ENCODE measurements at regions not wholly inside any gene's neighbourhood (a gene's known extent, or its start where the extent isn't known, plus 50 kb on each side); places are given as distances from the start of the nearest gene placed in this dataset.
"Not testable (repeated sequence)": the region's sequence is repeated elsewhere in the genome, so short reads cannot be mapped to it uniquely, and the experiment has no call there.

DNA sequence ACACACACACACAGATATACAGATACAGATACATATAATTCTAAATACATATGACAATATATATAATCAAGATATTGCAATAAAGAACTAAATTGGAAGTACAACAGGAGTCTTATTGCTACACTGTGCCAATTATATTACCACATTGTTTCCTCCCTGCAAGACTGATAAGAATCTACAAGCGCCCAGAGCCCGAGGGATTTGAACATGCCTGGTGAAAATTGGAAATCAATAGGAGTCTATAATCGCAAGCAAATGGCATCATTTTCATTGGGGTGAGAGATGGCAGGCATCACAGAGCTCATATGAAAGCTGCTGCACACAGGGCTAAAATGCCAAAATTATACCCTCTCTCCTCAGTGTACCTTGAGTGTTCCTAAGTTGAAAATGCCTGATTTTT is 152.9 kb upstream of the PTBP2 start:
- H3K27me3 Mint-ChIP-seq, result no peaks in the 10 kb centered on the region
- no peak for DNase-seq
- H3K9me3 Mint-ChIP-seq (ENCODE audit: low read depth), result no peaks in the 10 kb centered on the region
- H3K4me1 Mint-ChIP-seq, result no peaks in the 10 kb centered on the region
- no peak overlapping the region for H3K27ac Mint-ChIP-seq
- ChIA-PET POLR2A (no interaction called here), CTCF (no interaction called here)
- intact Hi-C loops (cut with DNase I, micrococcal nuclease), result no loop called here
- ATAC-seq, result no peak
- no peaks in the 10 kb centered on the region for H3K36me3 Mint-ChIP-seq (ENCODE audit: low read depth)
- H3K4me3 Mint-ChIP-seq, result no peak overlapping the region

DNA sequence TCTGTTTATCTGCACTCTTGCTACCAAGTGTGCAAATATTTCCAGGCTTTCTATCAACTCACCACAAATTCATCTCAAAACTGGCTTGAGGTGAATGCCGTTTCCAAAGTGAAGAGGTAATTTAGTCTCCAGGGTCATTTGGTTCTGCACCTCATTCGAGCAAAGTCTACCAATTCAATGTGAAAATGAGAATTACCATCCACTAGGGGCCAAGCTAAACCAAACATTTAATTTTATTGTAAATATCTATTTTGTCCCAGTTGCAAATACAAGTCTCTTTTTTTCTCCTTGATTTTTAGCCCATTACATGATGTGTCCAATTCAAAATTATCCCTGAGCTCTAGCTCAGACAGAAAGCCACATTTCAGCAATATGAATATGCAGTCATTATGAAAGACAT is 152.3 kb upstream of the PTBP2 start:
- no peak overlapping the region for H3K27ac Mint-ChIP-seq
- intact Hi-C loops (cut with DNase I, micrococcal nuclease), result no loop called here
- H3K9me3 Mint-ChIP-seq (ENCODE audit: low read depth), result no peaks in the 10 kb centered on the region
- CTCF ChIA-PET, result no interaction called here
- no peaks in the 10 kb centered on the region for H3K4me1 Mint-ChIP-seq
- no peak for ATAC-seq
- H3K27me3 Mint-ChIP-seq, result no peaks in the 10 kb centered on the region
- no peak for DNase-seq
- H3K36me3 Mint-ChIP-seq (ENCODE audit: low read depth), result no peaks in the 10 kb centered on the region
- no peak overlapping the region for H3K4me3 Mint-ChIP-seq
- POLR2A ChIA-PET, result no interaction called here

DNA sequence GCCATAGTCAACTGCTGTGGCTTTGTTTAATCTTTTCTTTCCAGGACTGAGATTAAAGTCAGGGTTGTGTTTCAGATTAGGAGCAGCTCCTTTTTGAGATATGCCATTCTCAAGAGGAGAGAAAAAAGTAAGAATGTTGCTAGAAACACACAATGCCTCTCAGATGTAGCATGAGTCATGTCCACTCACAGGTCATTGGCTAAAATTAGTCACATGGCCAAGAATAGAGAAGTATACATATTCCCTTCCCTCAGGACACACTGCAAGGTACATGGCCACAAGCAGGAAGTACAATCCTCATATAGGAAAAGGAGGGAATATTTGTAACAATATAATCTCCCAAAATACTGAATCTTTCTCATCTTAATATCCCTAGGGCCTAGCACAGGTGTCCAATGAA is 141.9 kb upstream of the PTBP2 start:
- no peaks in the 10 kb centered on the region for H3K27me3 Mint-ChIP-seq
- ChIA-PET POLR2A (no interaction called here), CTCF (no interaction called here)
- DNase-seq, result no peak
- no peaks in the 10 kb centered on the region for H3K4me1 Mint-ChIP-seq
- no peak overlapping the region for H3K27ac Mint-ChIP-seq
- no peaks in the 10 kb centered on the region for H3K9me3 Mint-ChIP-seq (ENCODE audit: low read depth)
- H3K36me3 Mint-ChIP-seq (ENCODE audit: low read depth), result no peaks in the 10 kb centered on the region
- ATAC-seq, result no peak
- no peak overlapping the region for H3K4me3 Mint-ChIP-seq
- intact Hi-C loops (cut with DNase I, micrococcal nuclease), result no loop called here

DNA sequence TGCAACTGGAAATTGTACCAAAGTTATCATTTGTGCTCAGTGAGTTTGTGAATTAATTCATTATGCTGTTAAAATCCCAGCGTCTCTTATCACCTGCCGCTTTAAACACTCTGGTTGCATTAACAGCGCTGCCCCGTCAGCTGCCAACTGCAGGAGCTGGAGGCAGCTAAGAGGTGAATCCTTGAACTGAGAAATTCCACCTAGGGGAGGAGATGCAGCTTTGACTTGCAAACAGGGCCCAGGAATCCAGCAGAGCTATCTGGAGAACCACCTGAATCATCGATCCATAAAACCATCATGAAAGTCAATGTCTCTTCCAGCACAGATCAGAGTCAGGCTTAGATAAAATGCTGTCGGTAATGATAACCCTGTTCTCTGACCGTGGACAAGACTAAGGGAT is 140.7 kb upstream of the PTBP2 start:
- no peak overlapping the region for H3K27ac Mint-ChIP-seq
- H3K36me3 Mint-ChIP-seq (ENCODE audit: low read depth), result no peaks in the 10 kb centered on the region
- CTCF ChIA-PET, result interaction anchor here (0.9 kb wide), 1 partner anchor 14 kb away, joined by 3 read pairs; no protein-coding TSS in a partner anchor
- no peaks in the 10 kb centered on the region for H3K9me3 Mint-ChIP-seq (ENCODE audit: low read depth)
- DNase-seq, result no peak
- no peak overlapping the region for H3K4me3 Mint-ChIP-seq
- no peaks in the 10 kb centered on the region for H3K27me3 Mint-ChIP-seq
- no peaks in the 10 kb centered on the region for H3K4me1 Mint-ChIP-seq
- POLR2A ChIA-PET, result no interaction called here
- intact Hi-C loops (cut with DNase I, micrococcal nuclease), result no loop called here
- no peak for ATAC-seq

DNA sequence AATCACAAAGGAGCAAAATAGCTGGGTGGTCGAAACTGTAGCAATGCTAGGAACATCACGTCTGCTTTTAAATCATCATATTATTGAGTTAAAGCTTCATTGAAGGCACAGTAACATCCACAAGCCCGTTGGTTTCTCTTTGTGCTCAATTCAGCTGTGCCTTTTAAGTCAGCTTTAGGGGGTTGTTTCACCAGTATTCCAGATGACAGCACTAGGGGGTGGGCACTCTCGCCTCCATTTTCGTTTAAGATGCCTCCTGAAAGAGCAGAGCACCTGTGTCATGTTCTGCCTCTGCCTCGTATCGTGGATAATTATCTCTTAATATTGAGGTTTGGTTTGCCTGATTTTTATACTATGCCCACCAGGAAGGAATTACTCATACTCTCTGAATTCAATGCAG is 139.8 kb upstream of the PTBP2 start:
- CTCF ChIA-PET, result interaction anchor here (0.9 kb wide), 1 partner anchor 13 kb away, joined by 3 read pairs; no protein-coding TSS in a partner anchor
- Mint-ChIP-seq H3K27me3 (no peaks in the 10 kb centered on the region), H3K36me3 (ENCODE audit: low read depth) (no peaks in the 10 kb centered on the region), H3K9me3 (ENCODE audit: low read depth) (no peaks in the 10 kb centered on the region), H3K4me3 (no peak overlapping the region), H3K4me1 (no peaks in the 10 kb centered on the region), H3K27ac (no peak overlapping the region)
- intact Hi-C loops (cut with DNase I, micrococcal nuclease), result no loop called here
- POLR2A ChIA-PET, result interaction anchor here (0.6 kb wide), 1 partner anchor 40 kb away, joined by 3 read pairs; no protein-coding TSS in a partner anchor
- DNase-seq (no peak), ATAC-seq (no peak)

DNA sequence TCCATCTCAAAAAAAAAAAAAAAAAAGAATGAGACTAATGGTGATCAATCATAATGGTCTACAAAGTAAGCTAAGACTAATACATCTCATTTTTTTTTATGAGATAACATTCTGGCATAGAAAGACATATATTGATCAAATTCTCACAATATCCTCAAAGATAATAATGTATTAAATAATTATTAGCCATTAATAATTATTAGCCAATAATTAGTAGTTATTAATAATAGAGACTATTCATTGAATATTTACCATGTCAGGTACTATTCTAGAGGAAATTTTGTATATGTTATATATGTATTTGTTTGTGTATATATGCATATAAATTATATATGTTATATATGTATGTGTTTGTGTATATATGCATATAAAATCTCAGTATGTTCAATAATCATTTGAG is 137.7 kb upstream of the PTBP2 start:
- CTCF ChIA-PET, result no interaction called here

DNA sequence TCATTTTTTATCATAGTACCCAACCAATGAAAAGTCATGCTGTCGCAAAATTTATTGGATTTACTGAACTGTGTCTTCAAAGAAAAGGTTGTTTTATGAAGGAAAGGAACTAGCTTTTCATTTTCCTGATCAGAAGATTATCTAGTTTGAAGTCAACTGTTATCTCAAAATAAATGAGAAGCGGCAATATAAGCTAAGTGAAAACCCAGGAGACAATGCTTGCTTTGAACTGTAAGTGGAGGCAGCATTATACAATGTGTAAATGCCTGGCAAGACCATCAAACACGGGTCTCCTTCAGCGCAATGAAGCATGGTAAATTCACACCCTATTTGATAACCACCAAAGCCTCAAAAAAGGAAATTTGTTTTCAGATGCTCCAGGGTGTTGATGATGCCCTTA is 134.4 kb upstream of the PTBP2 start:
- H3K27ac Mint-ChIP-seq, result no peak overlapping the region
- intact Hi-C loops (cut with DNase I, micrococcal nuclease), result no loop called here
- DNase-seq (no peak), ATAC-seq (no peak)
- no peak overlapping the region for H3K4me3 Mint-ChIP-seq
- POLR2A ChIA-PET, result no interaction called here
- H3K9me3 Mint-ChIP-seq (ENCODE audit: low read depth), result no peaks in the 10 kb centered on the region
- CTCF ChIA-PET, result no interaction called here
- no peaks in the 10 kb centered on the region for H3K27me3 Mint-ChIP-seq
- no peaks in the 10 kb centered on the region for H3K4me1 Mint-ChIP-seq
- H3K36me3 Mint-ChIP-seq (ENCODE audit: low read depth), result no peaks in the 10 kb centered on the region

More for the DNA sequence above, 137.7 kb upstream of the PTBP2 start:
- ATAC-seq, result no peak
- H3K9me3 Mint-ChIP-seq (ENCODE audit: low read depth), result no peaks in the 10 kb centered on the region
- POLR2A ChIA-PET, result no interaction called here
- H3K27me3 Mint-ChIP-seq, result no peaks in the 10 kb centered on the region
- intact Hi-C loops (cut with DNase I, micrococcal nuclease), result no loop called here
- no peak overlapping the region for H3K27ac Mint-ChIP-seq
- no peaks in the 10 kb centered on the region for H3K4me1 Mint-ChIP-seq
- DNase-seq, result no peak
- no peak overlapping the region for H3K4me3 Mint-ChIP-seq
- no peaks in the 10 kb centered on the region for H3K36me3 Mint-ChIP-seq (ENCODE audit: low read depth)

DNA sequence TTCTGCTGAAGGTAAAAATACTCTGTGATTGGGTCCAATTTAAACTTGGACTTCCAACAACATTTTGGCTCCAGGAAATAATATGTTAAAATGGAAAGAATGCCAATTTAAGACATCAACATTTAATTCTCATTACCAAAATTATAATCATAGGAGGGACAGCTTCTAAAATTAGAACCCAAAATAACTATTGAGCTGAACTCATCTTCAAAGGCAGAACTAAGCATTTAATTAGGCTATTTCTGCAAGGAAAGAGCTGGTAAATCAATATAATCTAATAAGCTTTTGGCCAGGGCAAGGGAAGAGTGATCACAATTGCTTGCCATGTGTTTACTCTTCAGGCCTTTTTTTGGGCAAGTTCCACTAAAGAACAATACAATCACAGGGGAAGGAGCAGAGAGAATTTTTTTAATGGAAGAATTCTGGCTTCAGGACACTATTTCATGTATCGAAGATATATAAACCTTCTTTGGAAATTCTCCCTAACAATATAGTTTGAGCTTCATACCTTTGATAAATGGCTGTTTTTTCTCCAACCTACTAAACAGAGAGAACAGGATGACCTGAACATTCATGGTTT is 133.1 kb upstream of the PTBP2 start:
- peaks cover 3% of the 10 kb centered on the region for H3K9me3 Mint-ChIP-seq (ENCODE audit: low read depth)
- no peak for ATAC-seq
- H3K4me3 Mint-ChIP-seq, result no peak overlapping the region
- H3K36me3 Mint-ChIP-seq (ENCODE audit: low read depth), result no peaks in the 10 kb centered on the region
- H3K27me3 Mint-ChIP-seq, result no peaks in the 10 kb centered on the region
- DNase-seq, result no peak
- ChIA-PET POLR2A (no interaction called here), CTCF (no interaction called here)
- intact Hi-C loops (cut with DNase I, micrococcal nuclease), result no loop called here
- H3K4me1 Mint-ChIP-seq, result no peaks in the 10 kb centered on the region
- H3K27ac Mint-ChIP-seq, result no peak overlapping the region

DNA sequence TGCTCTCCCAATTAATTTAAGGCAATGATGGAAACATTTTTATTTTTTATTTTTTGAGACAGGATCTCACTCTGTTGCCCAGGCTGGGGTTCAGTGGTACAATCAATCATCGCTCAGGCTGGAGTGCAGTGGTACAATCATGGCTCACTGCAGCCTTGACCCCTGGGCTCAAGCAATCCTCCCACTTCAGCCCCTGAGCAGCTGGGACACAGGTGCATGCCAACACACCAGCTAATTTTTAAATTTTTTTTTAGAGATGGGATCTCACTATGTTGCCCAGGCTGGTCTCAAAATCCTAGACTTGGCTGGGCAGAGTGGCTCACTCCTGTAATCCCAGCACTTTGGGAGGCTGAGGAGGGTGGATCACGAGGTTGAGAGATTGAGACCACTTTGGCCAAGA is 126.1 kb upstream of the PTBP2 start:
- H3K4me3 Mint-ChIP-seq; H3K36me3 Mint-ChIP-seq (ENCODE audit: low read depth); H3K9me3 Mint-ChIP-seq (ENCODE audit: low read depth); ATAC-seq; H3K4me1 Mint-ChIP-seq; H3K27ac Mint-ChIP-seq; POLR2A ChIA-PET; DNase-seq; H3K27me3 Mint-ChIP-seq: not testable (repeated sequence)
- intact Hi-C loops (cut with DNase I, micrococcal nuclease), result loop anchor here in 1 of 2 experiments (10.0 kb wide), 1 partner anchor 249 kb away; no protein-coding TSS in a partner anchor
- CTCF ChIA-PET, result interaction anchor here (0.5 kb wide), 1 partner anchor 975 kb away, joined by 3 read pairs; no protein-coding TSS in a partner anchor

DNA sequence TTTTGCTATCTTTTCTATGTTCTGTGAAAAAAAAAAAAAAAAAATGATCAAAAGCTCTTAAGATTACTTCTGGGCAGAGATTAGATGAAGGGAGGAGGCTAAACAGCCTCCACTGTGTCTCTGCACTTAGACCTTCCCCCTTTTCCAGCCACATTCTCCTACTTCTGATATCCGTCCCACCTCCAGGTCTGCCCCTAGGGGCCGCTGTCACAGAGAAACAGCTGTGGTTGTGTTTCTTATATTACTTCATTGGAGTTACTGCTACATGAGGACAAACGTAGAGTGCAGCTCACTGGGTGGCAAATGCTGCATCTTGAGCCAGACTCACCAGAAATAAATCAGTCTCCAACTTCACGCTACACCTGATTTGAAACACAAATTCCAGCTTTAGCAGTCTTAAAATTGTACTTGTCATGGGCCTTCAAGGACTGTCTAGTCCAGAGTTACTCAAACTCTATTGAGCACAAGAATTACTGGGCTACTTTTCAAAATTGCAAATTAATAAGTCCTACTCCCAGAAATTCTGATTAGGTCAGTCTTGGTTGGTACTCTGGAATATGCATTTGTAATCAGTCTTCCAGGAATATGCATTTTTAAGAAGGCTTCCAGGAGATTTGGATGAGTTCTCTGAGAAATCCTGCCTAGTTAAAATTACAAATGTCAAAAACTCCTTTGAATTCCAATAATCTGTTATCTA is 125.2 kb upstream of the PTBP2 start:
- peaks cover 3% of the 10 kb centered on the region for H3K9me3 Mint-ChIP-seq (ENCODE audit: low read depth)
- H3K4me1 Mint-ChIP-seq, result no peaks in the 10 kb centered on the region
- no peak overlapping the region for H3K27ac Mint-ChIP-seq
- ChIA-PET CTCF (interaction anchor here (0.6 to 0.8 kb wide), 2 partner anchors 35 to 559 kb away, joined by 3 read pairs; no protein-coding TSS in a partner anchor), POLR2A (interaction anchor here (0.6 kb wide), 1 partner anchor 20 kb away, joined by 3 read pairs; no protein-coding TSS in a partner anchor)
- DNase-seq (peak; percentile 55), ATAC-seq (peak; percentile 57)
- H3K27me3 Mint-ChIP-seq, result no peaks in the 10 kb centered on the region
- intact Hi-C loops (cut with DNase I, micrococcal nuclease), result loop anchor here in 1 of 2 experiments (10.0 kb wide), 1 partner anchor 248 kb away; no protein-coding TSS in a partner anchor
- no peak overlapping the region for H3K4me3 Mint-ChIP-seq
- no peaks in the 10 kb centered on the region for H3K36me3 Mint-ChIP-seq (ENCODE audit: low read depth)

DNA sequence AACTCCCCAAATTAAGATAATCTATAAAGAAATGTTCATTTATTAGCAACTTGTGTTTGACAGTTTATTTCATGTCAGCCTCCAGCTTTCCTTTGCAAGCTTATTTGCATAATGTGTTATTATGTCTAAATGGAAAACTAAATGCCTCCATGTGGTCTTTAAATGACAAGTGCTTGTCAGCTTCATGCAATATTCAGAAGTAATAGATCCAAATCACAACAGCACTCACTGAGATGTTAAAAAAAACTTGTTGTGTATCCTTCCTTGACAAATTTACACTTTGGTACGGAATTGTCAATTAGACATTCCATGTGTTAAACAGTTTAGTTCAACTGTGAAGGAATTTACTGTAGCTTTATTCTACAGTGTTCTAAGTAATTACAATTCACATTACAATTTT is 124.4 kb upstream of the PTBP2 start:
- Mint-ChIP-seq H3K9me3 (ENCODE audit: low read depth) (peaks cover 3% of the 10 kb centered on the region), H3K27me3 (no peaks in the 10 kb centered on the region), H3K4me3 (no peak overlapping the region), H3K4me1 (no peaks in the 10 kb centered on the region), H3K27ac (no peak overlapping the region), H3K36me3 (ENCODE audit: low read depth) (no peaks in the 10 kb centered on the region)
- ChIA-PET POLR2A (no interaction called here), CTCF (no interaction called here)
- DNase-seq (no peak), ATAC-seq (no peak)
- intact Hi-C loops (cut with DNase I, micrococcal nuclease), result loop anchor here in 1 of 2 experiments (10.0 kb wide), 1 partner anchor 248 kb away; no protein-coding TSS in a partner anchor

DNA sequence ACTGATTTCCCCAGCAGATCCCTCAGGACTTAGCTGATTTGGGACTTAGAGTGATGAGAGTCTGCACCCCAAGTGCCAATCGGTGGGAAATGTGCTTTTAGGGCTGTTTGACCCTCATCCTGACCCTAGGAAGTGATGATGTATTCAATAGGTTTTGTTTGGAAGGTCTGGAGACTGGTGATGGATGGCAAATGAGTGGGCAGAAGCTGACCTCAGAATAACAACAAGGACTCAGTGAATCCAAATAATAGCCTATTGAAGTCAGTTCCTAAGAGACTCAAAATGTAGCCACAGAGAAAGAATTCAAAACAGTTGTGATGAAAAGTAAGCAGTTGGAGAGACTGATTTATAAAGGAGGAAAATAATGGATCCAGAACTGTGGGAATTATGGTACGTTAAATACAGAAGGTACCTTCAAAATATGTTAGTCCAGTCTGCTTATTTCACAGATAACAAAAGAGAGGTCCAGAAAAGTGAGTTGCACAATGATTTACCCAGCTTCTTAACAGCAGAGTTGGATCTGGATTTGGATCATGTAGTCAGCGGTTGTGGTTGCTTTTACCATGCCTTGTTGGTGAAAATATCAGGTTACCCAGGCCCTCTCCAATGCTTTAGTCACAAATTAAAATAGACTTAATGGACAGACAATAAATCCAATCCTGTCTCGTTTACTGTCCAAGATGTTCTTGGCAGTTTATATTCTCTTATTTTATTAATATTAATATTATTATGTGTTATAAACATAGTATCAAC is 123.0 kb upstream of the PTBP2 start:
- no peak for DNase-seq
- Mint-ChIP-seq H3K4me1 (no peaks in the 10 kb centered on the region), H3K4me3 (no peak overlapping the region), H3K27ac (no peak overlapping the region), H3K9me3 (ENCODE audit: low read depth) (no peaks in the 10 kb centered on the region), H3K36me3 (ENCODE audit: low read depth) (no peaks in the 10 kb centered on the region), H3K27me3 (no peaks in the 10 kb centered on the region)
- ATAC-seq, result no peak
- intact Hi-C loops (cut with DNase I, micrococcal nuclease), result loop anchor here in 1 of 2 experiments (10.0 kb wide), 1 partner anchor 246 kb away; no protein-coding TSS in a partner anchor
- ChIA-PET POLR2A (no interaction called here), CTCF (no interaction called here)

Data from activated CD4-positive, alpha-beta T cell treated with anti-CD3 and anti-CD28 coated beads for 36 hours (primary cell).